MCF 10A (cell line): ENCODE measurements at regions not wholly inside any gene's neighbourhood (a gene's known extent, or its start where the extent isn't known, plus 50 kb on each side); places are given as distances from the start of the nearest gene placed in this dataset.

ENCODE experiments used
- BruUV-seq: library from RNA; stranded (reverse); fragments of 400-500 nt; replicated peaks from 2 replicates; lab custom pipeline; 2021; lab: Mats Ljungman, UMichigan
- CTCF ChIA-PET: fragments of 300-600 bp; sonication (Branson Sonifier 250); formaldehyde crosslinking; extraction: SDS; loops from one replicate; lab custom pipeline; 2021; ENCODE audit warnings: antibody characterized with exemption, inconsistent platforms; lab: Yijun Ruan, JAX
- POLR2A ChIA-PET: fragments of 300-600, 350-650 bp; sonication (Branson Sonifier 250); formaldehyde crosslinking; extraction: SDS; loops from one replicate; lab custom pipeline; 2020; ENCODE audit warnings: antibody characterized with exemption, inconsistent platforms; lab: Yijun Ruan, JAX
- DNase-seq: peaks from one replicate; pipeline ENCODE4 v3.0.0-alpha.2; 2018; ENCODE audit not compliant: unreplicated experiment
- H3K27ac Mint-ChIP-seq: one replicate; pipeline ENCODE4 v1.8.0; 2022; ENCODE audit warnings: mild to moderate bottlenecking, low read depth, mixed read lengths; ENCODE audit not compliant: unreplicated experiment
- H3K27me3 Mint-ChIP-seq: one replicate; pipeline ENCODE4 v1.8.0; 2022; ENCODE audit warnings: mixed read lengths; ENCODE audit not compliant: insufficient read depth, unreplicated experiment
- H3K36me3 Mint-ChIP-seq: one replicate; pipeline ENCODE4 v1.8.0; 2022; ENCODE audit warnings: mild to moderate bottlenecking, moderate library complexity, mixed read lengths; ENCODE audit not compliant: insufficient read depth, unreplicated experiment
- H3K4me1 Mint-ChIP-seq: one replicate; pipeline ENCODE4 v1.8.0; 2022; ENCODE audit warnings: mixed read lengths; ENCODE audit not compliant: insufficient read depth, unreplicated experiment
- H3K4me3 Mint-ChIP-seq: one replicate; pipeline ENCODE4 v1.8.0; 2022; ENCODE audit warnings: mild to moderate bottlenecking, moderate library complexity, mixed read lengths; ENCODE audit not compliant: unreplicated experiment
- H3K9me3 Mint-ChIP-seq: one replicate; pipeline ENCODE4 v1.8.0; 2022; ENCODE audit warnings: mixed read lengths; ENCODE audit not compliant: unreplicated experiment
- intact Hi-C: fragments of 100-400 bp; cut with micrococcal nuclease; formaldehyde crosslinking; loops from 2 replicates; pipeline ENCODE4 v1.14.1; 2022
- TF ChIP-seq, protein P1 (sequence below): fragments of 200-600 bp; IDR thresholded peaks from one replicate; pipeline ENCODE4 v1.8.0; 2022; ENCODE audit warnings: antibody characterized with exemption, mild to moderate bottlenecking; ENCODE audit not compliant: unreplicated experiment

DNA sequence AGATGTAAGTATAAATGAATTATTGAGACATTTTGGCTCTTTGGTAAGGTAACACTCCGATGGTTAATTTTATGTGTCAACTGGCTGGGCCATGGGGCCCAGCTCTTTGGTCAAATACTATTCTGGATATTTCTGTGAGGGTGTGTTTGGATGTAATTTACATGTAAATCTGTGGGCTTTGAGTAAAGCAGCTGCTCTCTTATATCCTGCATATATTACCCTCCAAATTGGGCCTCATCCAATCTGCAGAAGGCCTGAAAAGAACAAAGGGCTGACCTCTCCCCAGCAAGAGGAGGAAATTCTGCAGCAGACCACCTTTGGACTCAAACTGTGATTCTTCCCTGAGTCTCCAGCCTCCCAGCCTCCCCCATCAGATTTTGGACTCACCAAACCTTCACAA is 464.1 kb downstream of the PLCL1 start:
- BruUV-seq: no TSS peak
- no peaks in the 10 kb centered on the region for H3K27me3 Mint-ChIP-seq
- no peak overlapping the region for H3K4me3 Mint-ChIP-seq
- CTCF ChIA-PET: interaction anchor here (0.9 kb wide), 1 partner anchor 39 kb away, joined by 3 read pairs; no protein-coding TSS in a partner anchor
- H3K4me1 Mint-ChIP-seq: no peaks in the 10 kb centered on the region
- H3K36me3 Mint-ChIP-seq: no peaks in the 10 kb centered on the region
- H3K9me3 Mint-ChIP-seq: peaks cover 7% of the 10 kb centered on the region
- TF ChIP-seq, protein P1, sequence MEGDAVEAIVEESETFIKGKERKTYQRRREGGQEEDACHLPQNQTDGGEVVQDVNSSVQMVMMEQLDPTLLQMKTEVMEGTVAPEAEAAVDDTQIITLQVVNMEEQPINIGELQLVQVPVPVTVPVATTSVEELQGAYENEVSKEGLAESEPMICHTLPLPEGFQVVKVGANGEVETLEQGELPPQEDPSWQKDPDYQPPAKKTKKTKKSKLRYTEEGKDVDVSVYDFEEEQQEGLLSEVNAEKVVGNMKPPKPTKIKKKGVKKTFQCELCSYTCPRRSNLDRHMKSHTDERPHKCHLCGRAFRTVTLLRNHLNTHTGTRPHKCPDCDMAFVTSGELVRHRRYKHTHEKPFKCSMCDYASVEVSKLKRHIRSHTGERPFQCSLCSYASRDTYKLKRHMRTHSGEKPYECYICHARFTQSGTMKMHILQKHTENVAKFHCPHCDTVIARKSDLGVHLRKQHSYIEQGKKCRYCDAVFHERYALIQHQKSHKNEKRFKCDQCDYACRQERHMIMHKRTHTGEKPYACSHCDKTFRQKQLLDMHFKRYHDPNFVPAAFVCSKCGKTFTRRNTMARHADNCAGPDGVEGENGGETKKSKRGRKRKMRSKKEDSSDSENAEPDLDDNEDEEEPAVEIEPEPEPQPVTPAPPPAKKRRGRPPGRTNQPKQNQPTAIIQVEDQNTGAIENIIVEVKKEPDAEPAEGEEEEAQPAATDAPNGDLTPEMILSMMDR: no peak
- intact Hi-C loops: no loop called here
- DNase-seq: no peak
- POLR2A ChIA-PET: no interaction called here
- H3K27ac Mint-ChIP-seq: no peak overlapping the region

DNA sequence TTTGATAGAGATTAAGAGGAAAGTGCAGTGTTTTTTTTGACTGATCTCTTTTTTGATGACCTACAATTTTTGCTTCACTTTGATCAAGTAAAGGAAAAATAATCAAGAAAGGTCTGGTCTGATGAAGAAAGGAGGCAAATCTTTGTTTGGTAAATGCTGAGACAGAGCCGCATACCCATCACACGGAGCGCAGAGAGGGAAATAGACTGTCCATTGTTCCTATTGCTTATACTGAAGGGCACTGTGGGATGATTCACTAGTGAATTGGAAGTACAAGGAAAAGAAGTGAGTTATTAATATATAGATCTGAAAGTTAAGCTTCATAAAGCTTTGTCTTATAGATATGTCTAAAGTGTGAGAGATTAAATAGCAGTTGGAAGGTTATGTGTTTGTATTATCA is 455.1 kb downstream of the PLCL1 start:
- Mint-ChIP-seq H3K9me3 (no peaks in the 10 kb centered on the region), H3K4me1 (no peaks in the 10 kb centered on the region), H3K27me3 (peaks cover 71% of the 10 kb centered on the region), H3K4me3 (no peak overlapping the region), H3K27ac (no peak overlapping the region), H3K36me3 (no peaks in the 10 kb centered on the region)
- ChIA-PET CTCF (interaction anchor here (1.4 kb wide), 1 partner anchor 38 kb away, joined by 6 read pairs; no protein-coding TSS in a partner anchor), POLR2A (no interaction called here)
- no peak for DNase-seq
- intact Hi-C loops: no loop called here
- TF ChIP-seq, protein P1: no peak
- BruUV-seq: no TSS peak

DNA sequence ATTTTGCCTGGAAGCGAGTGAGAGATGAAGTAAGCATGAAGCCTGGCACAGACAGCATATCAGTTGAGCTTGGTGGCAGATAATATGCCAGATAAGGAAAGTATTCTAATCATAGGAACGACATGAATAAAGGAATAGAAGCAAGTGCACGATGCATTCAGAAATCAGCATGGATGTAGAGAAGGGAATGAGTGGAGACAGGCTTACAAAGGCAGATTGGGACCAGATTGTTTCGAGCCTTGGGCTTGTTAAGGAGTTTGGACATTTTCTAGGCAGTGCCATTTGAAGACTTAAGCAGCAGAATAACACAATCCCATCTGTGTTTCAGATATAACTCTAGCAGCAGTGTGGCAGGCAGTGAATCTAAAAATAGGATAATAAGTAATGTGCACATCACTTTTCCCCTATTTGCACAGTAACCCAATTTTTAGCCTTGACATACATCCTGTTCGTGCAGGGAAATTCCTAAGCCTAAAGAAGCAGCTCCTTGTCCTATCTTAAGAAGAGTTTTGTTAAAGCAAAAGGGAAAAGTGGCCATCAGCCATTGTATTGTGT is 450.2 kb downstream of the PLCL1 start:
- no peak overlapping the region for H3K27ac Mint-ChIP-seq
- H3K9me3 Mint-ChIP-seq: no peaks in the 10 kb centered on the region
- H3K4me3 Mint-ChIP-seq: no peak overlapping the region
- DNase-seq: no peak
- H3K36me3 Mint-ChIP-seq: no peaks in the 10 kb centered on the region
- intact Hi-C loops: no loop called here
- no peaks in the 10 kb centered on the region for H3K4me1 Mint-ChIP-seq
- TF ChIP-seq, protein P1: no peak
- ChIA-PET CTCF (interaction anchor here (0.6 kb wide), 1 partner anchor 380 kb away, joined by 4 read pairs; no protein-coding TSS in a partner anchor), POLR2A (no interaction called here)
- peaks cover 58% of the 10 kb centered on the region for H3K27me3 Mint-ChIP-seq
- no TSS peak for BruUV-seq

DNA sequence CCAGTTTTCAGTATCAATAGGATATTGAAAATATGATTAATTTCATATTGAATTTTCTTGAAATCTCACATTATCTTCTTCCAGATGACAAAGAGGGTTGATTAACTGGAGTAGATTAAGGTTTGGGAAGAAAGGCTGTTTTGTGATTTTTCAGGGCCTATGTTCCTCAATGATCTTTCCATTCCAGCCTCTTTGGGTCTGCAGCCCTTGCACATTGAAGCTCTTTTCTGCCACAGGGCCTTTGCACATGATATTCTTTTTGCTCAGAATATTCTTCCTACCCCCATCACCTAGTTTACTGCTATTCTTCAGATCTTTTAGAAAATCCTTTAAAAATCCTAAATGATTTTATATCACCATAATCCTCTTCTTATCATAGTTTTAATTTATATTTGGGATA is 449.6 kb downstream of the PLCL1 start:
- TF ChIP-seq, protein P1: no peak
- ChIA-PET POLR2A (no interaction called here), CTCF (no interaction called here)
- intact Hi-C loops: no loop called here
- no peaks in the 10 kb centered on the region for H3K36me3 Mint-ChIP-seq
- H3K9me3 Mint-ChIP-seq: no peaks in the 10 kb centered on the region
- no peak overlapping the region for H3K27ac Mint-ChIP-seq
- peaks cover 51% of the 10 kb centered on the region for H3K27me3 Mint-ChIP-seq
- no peak overlapping the region for H3K4me3 Mint-ChIP-seq
- BruUV-seq: no TSS peak
- no peak for DNase-seq
- H3K4me1 Mint-ChIP-seq: no peaks in the 10 kb centered on the region
